ENCODE measurements at regions not wholly inside any gene's neighbourhood (a gene's known extent, or its start where the extent isn't known, plus 50 kb on each side); places are given as distances from the start of the nearest gene placed in this dataset.

DNA sequence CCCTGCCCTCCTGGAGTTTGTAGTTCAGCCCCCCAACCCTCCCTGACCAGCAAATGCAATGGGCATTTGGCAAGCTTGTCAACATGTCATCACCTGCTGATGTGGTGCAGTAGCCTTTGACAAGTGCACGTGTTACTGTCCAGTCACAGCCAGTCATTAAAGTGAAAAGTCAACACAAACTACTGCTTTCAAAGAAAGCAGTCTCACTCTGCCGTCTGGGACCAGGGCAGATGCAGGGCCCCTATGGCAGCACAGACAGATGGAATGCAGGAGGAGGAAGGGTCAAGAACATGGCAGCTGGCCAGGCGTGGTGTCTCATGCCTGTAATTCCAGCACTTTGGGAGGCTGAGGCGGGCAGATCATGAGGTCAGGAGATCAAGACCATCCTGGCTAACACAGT lies 222.4 kb upstream of the OSR1 start:
- DNase-seq (no peak), ATAC-seq (ENCODE audit: low FRiP score in 2 of 2) (no peak)
- H3K27ac ChIP-seq = no peak overlapping the region
- 61 to 77% methylated on average over 3 to 4 of the region's 4 CpGs for WGBS, 2 donors
- no peaks in the 10 kb centered on the region for H3K9me3 ChIP-seq
- no peaks in the 10 kb centered on the region for H3K36me3 ChIP-seq
- H3K4me3 ChIP-seq = no peak overlapping the region
- no peaks in the 10 kb centered on the region for H3K27me3 ChIP-seq
- peaks cover 0 to 7% (median 0%) of the 10 kb centered on the region in 4 donors for H3K4me1 ChIP-seq
- no peak for TF ChIP-seq POLR2AphosphoS5 (IDR thresholded peaks at IDR 0.05)
- TF ChIP-seq POLR2A (IDR thresholded peaks at IDR 0.05) = no peak
- no peak for TF ChIP-seq EP300 (IDR thresholded peaks at IDR 0.05)
- TF ChIP-seq, protein P1, sequence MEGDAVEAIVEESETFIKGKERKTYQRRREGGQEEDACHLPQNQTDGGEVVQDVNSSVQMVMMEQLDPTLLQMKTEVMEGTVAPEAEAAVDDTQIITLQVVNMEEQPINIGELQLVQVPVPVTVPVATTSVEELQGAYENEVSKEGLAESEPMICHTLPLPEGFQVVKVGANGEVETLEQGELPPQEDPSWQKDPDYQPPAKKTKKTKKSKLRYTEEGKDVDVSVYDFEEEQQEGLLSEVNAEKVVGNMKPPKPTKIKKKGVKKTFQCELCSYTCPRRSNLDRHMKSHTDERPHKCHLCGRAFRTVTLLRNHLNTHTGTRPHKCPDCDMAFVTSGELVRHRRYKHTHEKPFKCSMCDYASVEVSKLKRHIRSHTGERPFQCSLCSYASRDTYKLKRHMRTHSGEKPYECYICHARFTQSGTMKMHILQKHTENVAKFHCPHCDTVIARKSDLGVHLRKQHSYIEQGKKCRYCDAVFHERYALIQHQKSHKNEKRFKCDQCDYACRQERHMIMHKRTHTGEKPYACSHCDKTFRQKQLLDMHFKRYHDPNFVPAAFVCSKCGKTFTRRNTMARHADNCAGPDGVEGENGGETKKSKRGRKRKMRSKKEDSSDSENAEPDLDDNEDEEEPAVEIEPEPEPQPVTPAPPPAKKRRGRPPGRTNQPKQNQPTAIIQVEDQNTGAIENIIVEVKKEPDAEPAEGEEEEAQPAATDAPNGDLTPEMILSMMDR (IDR thresholded peaks at IDR 0.05) = no peak

DNA sequence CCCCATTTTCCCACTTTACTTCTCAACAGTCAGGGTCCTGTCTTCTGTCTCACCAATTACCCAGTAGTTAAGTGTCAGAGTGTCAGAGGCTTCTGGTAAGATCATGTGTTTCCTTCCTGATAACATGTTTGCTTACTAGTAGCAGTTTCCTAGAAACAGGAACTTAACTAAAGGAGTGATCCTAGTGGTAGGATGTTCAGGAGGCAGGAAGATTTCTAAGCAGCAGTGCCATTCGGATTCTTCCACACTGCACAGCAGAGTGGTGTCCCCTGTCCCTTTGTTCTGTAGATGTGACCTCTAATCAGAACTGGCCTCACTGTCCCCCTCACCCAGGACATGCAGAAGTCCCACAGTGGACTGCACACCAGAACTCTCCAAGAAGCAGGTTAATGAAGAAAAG lies 221.8 kb upstream of the OSR1 start:
- 24 to 30% methylated on average over 1 of the region's 1 CpG for WGBS, 2 donors
- H3K27me3 ChIP-seq = no peaks in the 10 kb centered on the region
- ATAC-seq (ENCODE audit: low FRiP score in 2 of 2) (peak in 1 of 2 donors; percentile 59), DNase-seq (no peak)
- H3K27ac ChIP-seq = no peak overlapping the region
- peaks cover 0 to 7% (median 0%) of the 10 kb centered on the region in 4 donors for H3K4me1 ChIP-seq
- no peaks in the 10 kb centered on the region for H3K36me3 ChIP-seq
- no peaks in the 10 kb centered on the region for H3K9me3 ChIP-seq
- TF ChIP-seq POLR2A (IDR thresholded peaks at IDR 0.05) (no peak), POLR2AphosphoS5 (IDR thresholded peaks at IDR 0.05) (no peak), EP300 (IDR thresholded peaks at IDR 0.05) (no peak)
- TF ChIP-seq, protein P1 (IDR thresholded peaks at IDR 0.05) = no peak
- no peak overlapping the region for H3K4me3 ChIP-seq

DNA sequence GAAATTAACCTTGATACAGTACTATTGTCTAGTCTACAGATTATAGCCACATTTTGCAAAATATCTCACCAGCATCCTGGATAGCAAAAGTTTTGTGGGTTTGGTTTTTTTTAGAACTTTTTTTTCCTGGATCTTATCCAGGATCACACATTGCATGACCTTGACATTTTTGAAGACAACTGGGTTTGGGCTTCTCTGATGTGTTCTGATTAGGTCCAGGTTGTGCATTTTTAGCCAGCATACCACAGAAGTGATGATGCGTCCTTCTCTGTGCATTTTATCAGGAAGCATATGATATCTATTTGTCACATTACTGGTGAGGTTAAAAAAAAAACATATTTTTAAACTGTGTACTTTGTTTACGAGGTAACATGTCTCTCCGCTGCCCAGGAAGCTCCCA lies 221.0 kb upstream of the OSR1 start:
- no peaks in the 10 kb centered on the region for H3K36me3 ChIP-seq
- H3K4me1 ChIP-seq = peaks cover 0 to 9% (median 3%) of the 10 kb centered on the region in 4 donors
- TF ChIP-seq POLR2AphosphoS5 (IDR thresholded peaks at IDR 0.05) (no peak), POLR2A (IDR thresholded peaks at IDR 0.05) (no peak), EP300 (IDR thresholded peaks at IDR 0.05) (no peak)
- TF ChIP-seq, protein P1 (IDR thresholded peaks at IDR 0.05) = no peak
- no peak for ATAC-seq (ENCODE audit: low FRiP score in 2 of 2)
- no peak overlapping the region for H3K27ac ChIP-seq
- no peak for DNase-seq
- H3K4me3 ChIP-seq = no peak overlapping the region
- 66 to 70% methylated on average over 3 of the region's 3 CpGs for WGBS, 2 donors
- H3K27me3 ChIP-seq = no peaks in the 10 kb centered on the region
- H3K9me3 ChIP-seq = no peaks in the 10 kb centered on the region

DNA sequence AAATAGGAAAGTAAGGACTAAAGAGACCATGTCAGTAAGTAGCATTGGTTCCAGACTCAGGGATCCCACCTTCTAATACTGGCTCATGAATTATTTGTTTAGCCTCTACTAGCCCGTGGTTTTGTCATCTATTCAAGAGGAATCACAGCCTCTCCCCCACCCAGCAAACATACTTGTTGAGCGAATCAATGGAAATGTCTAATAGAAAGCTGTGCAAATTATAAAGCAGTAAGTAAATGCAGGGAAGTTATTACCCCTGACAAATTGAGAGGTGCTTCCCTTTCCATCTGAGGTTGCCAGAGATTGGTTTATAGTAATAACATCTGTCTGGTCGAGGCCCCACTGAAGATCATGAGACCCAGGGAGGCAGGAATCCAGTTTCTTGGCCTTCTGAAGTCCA lies 219.3 kb upstream of the OSR1 start:
- Histone ChIP-seq H3K27me3 (no peaks in the 10 kb centered on the region), H3K36me3 (no peaks in the 10 kb centered on the region), H3K9me3 (no peaks in the 10 kb centered on the region), H3K27ac (no peak overlapping the region), H3K4me3 (no peak overlapping the region), H3K4me1 (peaks cover 0 to 15% (median 3%) of the 10 kb centered on the region in 4 donors)
- DNase-seq (no peak), ATAC-seq (ENCODE audit: low FRiP score in 2 of 2) (no peak)
- WGBS, 2 donors = 71 to 76% methylated on average over 3 of the region's 3 CpGs
- TF ChIP-seq POLR2AphosphoS5 (IDR thresholded peaks at IDR 0.05) = no peak
- no peak for TF ChIP-seq EP300 (IDR thresholded peaks at IDR 0.05)
- TF ChIP-seq, protein P1 (IDR thresholded peaks at IDR 0.05) = no peak
- TF ChIP-seq POLR2A (IDR thresholded peaks at IDR 0.05) = no peak

DNA sequence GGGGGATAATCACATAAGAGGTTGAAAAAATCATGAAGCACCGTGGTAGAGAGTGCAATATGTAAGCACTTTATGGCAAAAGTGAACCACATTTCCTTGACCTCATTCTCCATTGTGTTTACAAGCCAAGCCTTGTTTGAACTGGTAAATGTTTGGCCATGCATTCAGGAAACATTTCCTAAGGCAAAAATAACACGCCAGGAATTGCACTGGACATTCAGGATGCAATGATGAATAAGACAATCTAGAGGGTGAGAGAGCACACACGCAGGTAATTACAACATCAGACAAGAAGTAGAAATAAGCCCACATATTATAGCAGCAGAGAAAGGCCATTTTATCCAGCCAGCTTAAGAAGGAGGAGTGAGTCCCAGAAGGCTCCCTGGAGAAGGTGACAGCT lies 218.0 kb upstream of the OSR1 start:
- DNase-seq (no peak), ATAC-seq (ENCODE audit: low FRiP score in 2 of 2) (no peak)
- WGBS, 2 donors = 49 to 53% methylated on average over 3 of the region's 3 CpGs
- TF ChIP-seq POLR2A (IDR thresholded peaks at IDR 0.05) = no peak
- TF ChIP-seq EP300 (IDR thresholded peaks at IDR 0.05) = no peak
- TF ChIP-seq POLR2AphosphoS5 (IDR thresholded peaks at IDR 0.05) = no peak
- TF ChIP-seq, protein P1 (IDR thresholded peaks at IDR 0.05) = no peak
- no peaks in the 10 kb centered on the region for H3K27me3 ChIP-seq
- H3K4me3 ChIP-seq = no peak overlapping the region
- no peaks in the 10 kb centered on the region for H3K9me3 ChIP-seq
- peaks cover 0 to 15% (median 3%) of the 10 kb centered on the region in 4 donors for H3K4me1 ChIP-seq
- H3K36me3 ChIP-seq = no peaks in the 10 kb centered on the region
- no peak overlapping the region for H3K27ac ChIP-seq

All from upper lobe of left lung (tissue), 6 donors.